Heart right ventricle (tissue), 16 donors: ENCODE measurements at regions not wholly inside any gene's neighbourhood (a gene's known extent, or its start where the extent isn't known, plus 50 kb on each side); places are given as distances from the start of the nearest gene placed in this dataset.

Experiments used
- ATAC-seq, 8 donors: fragments of 200-7000 bp; cut with Tn5 transposase; one replicate each; pipeline ENCODE4 v1.9.1; 2020; ENCODE audit warnings: mild to moderate bottlenecking in 8 of 8, moderate library complexity in 8 of 8, moderate number of reproducible peaks in 1 of 8
- DNase-seq, 2 donors: peaks; one replicate each; pipeline ENCODE4 v3.0.0-alpha.2; 2020
- H3K27ac ChIP-seq, 10 donors: fragments of 200-600 bp; sonication (generic) in 2 of 10; one replicate each; pipeline versions ENCODE4 v1.5.0 to v1.8.0; 2020 to 2022; ENCODE audit warnings: mild to moderate bottlenecking in 3 of 10
- H3K27me3 ChIP-seq, 7 donors: fragments of 200-600 bp; one replicate each; pipeline ENCODE4 v1.8.0; 2021 to 2022; ENCODE audit warnings: mild to moderate bottlenecking in 2 of 7
- H3K36me3 ChIP-seq, 9 donors: fragments of 200-600 bp; sonication (generic) in 1 of 9; one replicate each; pipeline versions ENCODE4 v1.5.0 to v1.8.0; 2020 to 2022; ENCODE audit warnings: mild to moderate bottlenecking in 2 of 9
- H3K4me1 ChIP-seq, 9 donors: fragments of 200-600 bp; sonication (generic) in 1 of 9; one replicate each; pipeline versions ENCODE4 v1.5.0 to v1.8.0; 2020 to 2022; ENCODE audit warnings: mild to moderate bottlenecking in 4 of 9
- H3K4me3 ChIP-seq, 10 donors: fragments of 200-600 bp; sonication (generic) in 2 of 10; one replicate each; pipeline versions ENCODE4 v1.5.0 to v1.8.0; 2020 to 2022; ENCODE audit warnings: mild to moderate bottlenecking in 7 of 10, moderate library complexity in 2 of 10
- H3K9me3 ChIP-seq, 11 donors: fragments of 200-600 bp in 10 of 11; sonication (generic) in 2 of 11; one replicate each; pipeline versions ENCODE4 v1.5.0 to v1.8.0; 2013 to 2022; ENCODE audit warnings: mild to moderate bottlenecking in 2 of 11, control low read depth in 1 of 11, moderate library complexity in 1 of 11
- CTCF ChIP-seq, 9 donors: fragments of 200-600 bp; sonication (generic) in 2 of 9; IDR thresholded peaks; one replicate each; pipeline versions ENCODE4 v1.5.0 to v1.8.0; 2021 to 2022; ENCODE audit warnings: antibody characterized with exemption in 9 of 9, mild to moderate bottlenecking in 5 of 9, moderate library complexity in 1 of 9
- WGBS, 2 donors: extraction: QIAGEN DNeasy Blood & Tissue Kit; methylation state at CpG; one replicate each; pipeline ENCODE4 v1.1.7; 2013; ENCODE audit warnings: inconsistent platforms in 1 of 2; 5-methylcytosine and 5-hydroxymethylcytosine counted together
- intact Hi-C, 10 donors: fragments of 100-400 bp; cut with DNase I; formaldehyde crosslinking; loops; one replicate each; pipeline versions ENCODE4 v1.11.1 to v1.14.2; 2022
- donor health status: Arrhythmogenic right ventricular cardiomyopathy.
- donor health status: ischemic (EF 13 %, LVEDD 7.1; RV severe dilation, severe dysfunction).
- donor health status: healthy with polysubstance abuse.
- donor health status: DM: no; HTN: yes; CAD: no.
- donor health status: DM: no; HTN: no; CAD: no.
- donor health status: ischemic (EF 25% LVEDD 6.9; RV normal size, moderate dysfunction).
- donor health status: ischemic (EF 25% LVEDD 5.7; RV mildly dilated, moderate dysfunction).
- donor health status: healthy.
- donor health status: DM: yes; HTN: yes; CAD: no.
- donor health status: Ischemic cardiomyopathy.
- donor health status: ischemic (EF 35%, LVEDD 5.7; RV mildly dilated, moderate dysfunction).
- donor health status: nonischemic (EF 11% LVEDD 7.7; RV severe dilation, severe dysfunction).
- donor health status: DM: yes; HTN: yes; CAD: no.
- donor health status: PGD.
- donor health status: ischemic (EF 29% LVEDD 5.4; RV normal size, mild dysfunction).
- donor health status: nonischemic (EF 23%, LVEDD 6.1; RV moderate dilation, normal function).

DNA sequence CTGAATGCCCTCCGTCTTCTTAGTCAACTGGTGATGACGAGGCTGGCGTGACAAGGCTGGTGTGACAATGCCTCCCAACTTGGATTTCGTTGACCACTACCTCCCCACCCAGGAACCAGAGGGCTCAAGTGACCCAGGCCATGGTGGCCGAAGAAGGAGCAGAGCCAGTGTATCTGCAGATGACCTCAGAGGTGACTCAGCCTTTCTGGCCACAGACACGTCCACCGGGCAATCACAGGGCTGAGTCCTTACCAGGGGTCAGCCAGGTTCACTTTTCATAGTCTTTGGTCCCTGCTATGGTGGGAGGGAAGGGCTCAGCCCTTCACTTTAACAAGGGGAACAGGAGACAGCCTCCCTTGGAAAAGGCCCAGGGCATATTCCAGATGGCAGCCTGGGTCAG, 116.3 kb downstream of the MAF start:
- no peak for TF ChIP-seq CTCF (IDR thresholded peaks at IDR 0.05)

DNA sequence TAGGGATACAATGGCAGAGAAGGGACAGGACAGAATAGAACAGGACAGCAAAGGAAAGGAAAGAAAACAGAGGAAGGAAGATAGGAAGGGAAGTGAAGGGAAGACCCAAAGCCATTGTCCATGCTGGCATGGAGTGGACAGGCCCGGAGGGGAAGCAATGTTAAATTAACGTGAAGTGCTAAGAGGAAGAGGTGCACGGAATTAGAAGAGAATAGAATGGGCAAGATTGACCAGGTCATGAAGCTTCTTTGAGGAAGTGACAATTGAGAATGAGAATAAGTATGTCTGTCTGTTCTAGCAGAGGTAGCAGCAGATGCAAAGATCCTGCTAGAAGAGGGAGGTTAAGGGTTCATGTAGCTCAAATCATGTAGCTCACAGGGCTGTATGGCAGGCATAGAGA, 117.2 kb downstream of the MAF start:
- Histone ChIP-seq H3K27ac (no peak overlapping the region), H3K4me1 (peaks cover 0 to 16% (median 0%) of the 10 kb centered on the region in 9 donors), H3K4me3 (no peak overlapping the region), H3K36me3 (no peaks in the 10 kb centered on the region), H3K9me3 (no peaks in the 10 kb centered on the region), H3K27me3 (peaks cover 0 to 8% (median 6%) of the 10 kb centered on the region in 7 donors)
- TF ChIP-seq CTCF (IDR thresholded peaks at IDR 0.05), result no peak
- intact Hi-C loops, result no loop called here
- 69 to 75% methylated on average over 3 of the region's 3 CpGs for WGBS, 2 donors
- ATAC-seq, result no peak
- DNase-seq, result no peak

More for the DNA sequence above, 116.3 kb downstream of the MAF start:
- H3K36me3 ChIP-seq, result no peaks in the 10 kb centered on the region
- WGBS, 2 donors, result 91 to 93% methylated on average over 7 of the region's 7 CpGs
- H3K4me1 ChIP-seq, result peaks cover 0 to 16% (median 0%) of the 10 kb centered on the region in 9 donors
- intact Hi-C loops, result no loop called here
- no peak overlapping the region for H3K27ac ChIP-seq
- no peaks in the 10 kb centered on the region for H3K9me3 ChIP-seq
- H3K4me3 ChIP-seq, result no peak overlapping the region
- ATAC-seq, result no peak
- DNase-seq, result no peak
- H3K27me3 ChIP-seq, result peaks cover 0 to 8% (median 6%) of the 10 kb centered on the region in 7 donors

DNA sequence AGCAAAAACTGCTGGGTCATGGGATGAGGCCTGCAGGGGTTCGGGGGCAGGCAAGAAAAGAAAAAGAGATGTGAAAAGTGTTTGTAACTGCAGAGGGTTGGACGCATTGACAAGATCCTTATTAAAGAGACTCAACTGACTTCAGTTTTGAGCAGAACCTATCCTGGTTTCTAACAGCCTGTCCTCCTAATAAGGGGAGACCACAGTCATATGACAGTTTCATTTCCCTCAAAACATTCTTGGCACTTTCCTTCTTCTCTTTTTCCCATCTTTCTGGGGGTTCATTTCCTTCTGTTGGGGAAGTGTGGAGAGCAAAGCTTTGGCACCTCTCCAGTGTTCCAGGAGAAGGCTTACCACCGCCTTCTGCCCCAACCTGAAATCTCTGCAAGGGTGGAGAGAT, 118.5 kb downstream of the MAF start:
- H3K4me1 ChIP-seq, result peaks cover 0 to 16% (median 0%) of the 10 kb centered on the region in 9 donors
- intact Hi-C loops, result no loop called here
- ATAC-seq, result peak in 7 of 8 donors; percentile 33 to 71 (median 55)
- H3K27me3 ChIP-seq, result peaks cover 0 to 6% (median 3%) of the 10 kb centered on the region in 7 donors
- no peak overlapping the region for H3K4me3 ChIP-seq
- 57 to 80% methylated on average over 3 of the region's 3 CpGs for WGBS, 2 donors
- no peaks in the 10 kb centered on the region for H3K36me3 ChIP-seq
- H3K9me3 ChIP-seq, result no peaks in the 10 kb centered on the region
- no peak for DNase-seq
- no peak for TF ChIP-seq CTCF (IDR thresholded peaks at IDR 0.05)
- no peak overlapping the region for H3K27ac ChIP-seq

DNA sequence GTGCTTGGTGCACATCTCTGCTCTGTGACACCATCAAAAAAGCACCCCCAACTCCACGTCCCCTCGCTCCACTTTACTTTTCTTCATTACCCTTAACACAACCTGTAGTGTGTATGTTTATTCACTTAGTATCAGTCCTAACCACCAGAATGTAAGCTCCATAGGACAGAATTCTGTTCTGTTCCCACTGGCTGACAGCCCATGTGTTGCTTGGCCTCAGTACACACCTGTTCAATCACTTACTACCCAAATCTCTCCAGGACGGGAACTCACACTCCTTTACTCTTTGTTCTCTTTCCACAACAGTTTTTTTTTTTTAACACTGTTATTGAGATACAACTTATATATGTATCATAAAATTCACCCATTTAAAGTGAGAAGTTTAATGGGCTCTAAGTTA, 119.6 kb downstream of the MAF start:
- no peak overlapping the region for H3K4me3 ChIP-seq
- WGBS, 2 donors, result 83 to 95% methylated on average over 3 of the region's 3 CpGs
- no peak overlapping the region for H3K27ac ChIP-seq
- peaks cover 0 to 6% (median 3%) of the 10 kb centered on the region in 7 donors for H3K27me3 ChIP-seq
- H3K9me3 ChIP-seq, result no peaks in the 10 kb centered on the region
- no peak for DNase-seq
- H3K36me3 ChIP-seq, result no peaks in the 10 kb centered on the region
- no peak for ATAC-seq
- intact Hi-C loops, result no loop called here
- TF ChIP-seq CTCF (IDR thresholded peaks at IDR 0.05), result no peak
- peaks cover 0 to 16% (median 0%) of the 10 kb centered on the region in 9 donors for H3K4me1 ChIP-seq
